ENCODE measurements at regions not wholly inside any gene's neighbourhood (a gene's known extent, or its start where the extent isn't known, plus 50 kb on each side); places are given as distances from the start of the nearest gene placed in this dataset.

DNA sequence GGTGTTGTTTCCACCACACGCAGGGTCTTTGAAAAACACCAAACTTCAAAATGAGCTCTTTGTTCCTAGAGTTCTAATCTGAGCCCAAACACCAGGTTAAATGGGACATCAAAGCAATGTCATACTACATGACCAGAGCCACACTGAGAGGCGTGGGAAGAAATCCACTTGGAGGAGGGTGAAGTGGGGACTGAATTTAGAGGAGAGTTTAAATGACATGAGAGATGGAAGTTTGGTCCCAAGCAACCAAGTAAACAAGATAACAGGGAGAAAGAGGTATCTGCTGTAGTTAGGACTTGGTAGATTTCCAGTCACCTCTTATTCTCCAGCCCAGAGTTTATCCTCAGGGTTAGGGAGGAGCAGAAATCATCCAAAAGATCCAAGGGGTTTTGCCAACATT lies 290.9 kb upstream of the FAM78B start:
- no peak overlapping the region for H3K4me3 ChIP-seq (replicated peaks; ENCODE audit: insufficient read depth, low read length)
- no peak for DNase-seq (ENCODE audit: low read depth in 1 of 2, low spot score in 1 of 2)
- H3K27ac ChIP-seq (replicated peaks): no peak overlapping the region
- TF ChIP-seq SPI1 (IDR thresholded peaks at IDR 0.05; ENCODE audit: borderline replicate concordance, low read depth): no peak
- TF ChIP-seq POLR2AphosphoS5 (IDR thresholded peaks at IDR 0.05; ENCODE audit: low read depth): no peak
- no peak for TF ChIP-seq GABPA (IDR thresholded peaks at IDR 0.05; ENCODE audit: low read depth)
- TF ChIP-seq, protein P1, sequence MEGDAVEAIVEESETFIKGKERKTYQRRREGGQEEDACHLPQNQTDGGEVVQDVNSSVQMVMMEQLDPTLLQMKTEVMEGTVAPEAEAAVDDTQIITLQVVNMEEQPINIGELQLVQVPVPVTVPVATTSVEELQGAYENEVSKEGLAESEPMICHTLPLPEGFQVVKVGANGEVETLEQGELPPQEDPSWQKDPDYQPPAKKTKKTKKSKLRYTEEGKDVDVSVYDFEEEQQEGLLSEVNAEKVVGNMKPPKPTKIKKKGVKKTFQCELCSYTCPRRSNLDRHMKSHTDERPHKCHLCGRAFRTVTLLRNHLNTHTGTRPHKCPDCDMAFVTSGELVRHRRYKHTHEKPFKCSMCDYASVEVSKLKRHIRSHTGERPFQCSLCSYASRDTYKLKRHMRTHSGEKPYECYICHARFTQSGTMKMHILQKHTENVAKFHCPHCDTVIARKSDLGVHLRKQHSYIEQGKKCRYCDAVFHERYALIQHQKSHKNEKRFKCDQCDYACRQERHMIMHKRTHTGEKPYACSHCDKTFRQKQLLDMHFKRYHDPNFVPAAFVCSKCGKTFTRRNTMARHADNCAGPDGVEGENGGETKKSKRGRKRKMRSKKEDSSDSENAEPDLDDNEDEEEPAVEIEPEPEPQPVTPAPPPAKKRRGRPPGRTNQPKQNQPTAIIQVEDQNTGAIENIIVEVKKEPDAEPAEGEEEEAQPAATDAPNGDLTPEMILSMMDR (IDR thresholded peaks at IDR 0.05; ENCODE audit: insufficient read depth, low read length): no peak
- TF ChIP-seq, protein P2, sequence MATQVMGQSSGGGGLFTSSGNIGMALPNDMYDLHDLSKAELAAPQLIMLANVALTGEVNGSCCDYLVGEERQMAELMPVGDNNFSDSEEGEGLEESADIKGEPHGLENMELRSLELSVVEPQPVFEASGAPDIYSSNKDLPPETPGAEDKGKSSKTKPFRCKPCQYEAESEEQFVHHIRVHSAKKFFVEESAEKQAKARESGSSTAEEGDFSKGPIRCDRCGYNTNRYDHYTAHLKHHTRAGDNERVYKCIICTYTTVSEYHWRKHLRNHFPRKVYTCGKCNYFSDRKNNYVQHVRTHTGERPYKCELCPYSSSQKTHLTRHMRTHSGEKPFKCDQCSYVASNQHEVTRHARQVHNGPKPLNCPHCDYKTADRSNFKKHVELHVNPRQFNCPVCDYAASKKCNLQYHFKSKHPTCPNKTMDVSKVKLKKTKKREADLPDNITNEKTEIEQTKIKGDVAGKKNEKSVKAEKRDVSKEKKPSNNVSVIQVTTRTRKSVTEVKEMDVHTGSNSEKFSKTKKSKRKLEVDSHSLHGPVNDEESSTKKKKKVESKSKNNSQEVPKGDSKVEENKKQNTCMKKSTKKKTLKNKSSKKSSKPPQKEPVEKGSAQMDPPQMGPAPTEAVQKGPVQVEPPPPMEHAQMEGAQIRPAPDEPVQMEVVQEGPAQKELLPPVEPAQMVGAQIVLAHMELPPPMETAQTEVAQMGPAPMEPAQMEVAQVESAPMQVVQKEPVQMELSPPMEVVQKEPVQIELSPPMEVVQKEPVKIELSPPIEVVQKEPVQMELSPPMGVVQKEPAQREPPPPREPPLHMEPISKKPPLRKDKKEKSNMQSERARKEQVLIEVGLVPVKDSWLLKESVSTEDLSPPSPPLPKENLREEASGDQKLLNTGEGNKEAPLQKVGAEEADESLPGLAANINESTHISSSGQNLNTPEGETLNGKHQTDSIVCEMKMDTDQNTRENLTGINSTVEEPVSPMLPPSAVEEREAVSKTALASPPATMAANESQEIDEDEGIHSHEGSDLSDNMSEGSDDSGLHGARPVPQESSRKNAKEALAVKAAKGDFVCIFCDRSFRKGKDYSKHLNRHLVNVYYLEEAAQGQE (IDR thresholded peaks at IDR 0.05; ENCODE audit: insufficient replicate concordance, low read depth): no peak
- H3K27me3 ChIP-seq (ENCODE audit: insufficient read depth, poor library complexity, severe bottlenecking): no peaks in the 10 kb centered on the region

DNA sequence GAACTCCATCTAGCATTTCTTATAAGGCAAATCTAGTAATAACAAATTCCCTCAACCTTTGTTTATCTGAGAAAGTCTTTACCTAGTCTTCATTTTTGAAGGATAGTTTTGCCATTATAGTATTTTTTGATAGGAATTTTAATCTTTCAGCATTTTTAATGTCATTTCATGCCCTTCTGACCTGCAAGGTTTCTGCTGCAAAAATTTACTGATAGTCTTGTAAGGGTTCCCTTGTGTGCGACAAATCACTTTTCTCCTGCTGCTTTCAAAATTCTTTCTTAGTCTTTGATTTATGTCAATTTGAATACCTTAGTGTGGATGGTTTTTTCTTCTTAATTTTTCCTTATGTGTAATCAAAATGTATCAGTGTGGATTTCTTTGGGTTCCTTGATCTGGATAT lies 297.5 kb upstream of the FAM78B start:
- TF ChIP-seq, protein P1 (IDR thresholded peaks at IDR 0.05; ENCODE audit: insufficient read depth, low read length): no peak
- TF ChIP-seq, protein P2 (IDR thresholded peaks at IDR 0.05; ENCODE audit: insufficient replicate concordance, low read depth): no peak
- TF ChIP-seq GABPA (IDR thresholded peaks at IDR 0.05; ENCODE audit: low read depth) (no peak), SPI1 (IDR thresholded peaks at IDR 0.05; ENCODE audit: borderline replicate concordance, low read depth) (no peak), POLR2AphosphoS5 (IDR thresholded peaks at IDR 0.05; ENCODE audit: low read depth) (no peak)
- Histone ChIP-seq H3K27ac (replicated peaks) (no peak overlapping the region), H3K27me3 (ENCODE audit: insufficient read depth, poor library complexity, severe bottlenecking) (no peaks in the 10 kb centered on the region), H3K4me3 (replicated peaks; ENCODE audit: insufficient read depth, low read length) (no peak overlapping the region)
- no peak for DNase-seq (ENCODE audit: low read depth in 1 of 2, low spot score in 1 of 2)

DNA sequence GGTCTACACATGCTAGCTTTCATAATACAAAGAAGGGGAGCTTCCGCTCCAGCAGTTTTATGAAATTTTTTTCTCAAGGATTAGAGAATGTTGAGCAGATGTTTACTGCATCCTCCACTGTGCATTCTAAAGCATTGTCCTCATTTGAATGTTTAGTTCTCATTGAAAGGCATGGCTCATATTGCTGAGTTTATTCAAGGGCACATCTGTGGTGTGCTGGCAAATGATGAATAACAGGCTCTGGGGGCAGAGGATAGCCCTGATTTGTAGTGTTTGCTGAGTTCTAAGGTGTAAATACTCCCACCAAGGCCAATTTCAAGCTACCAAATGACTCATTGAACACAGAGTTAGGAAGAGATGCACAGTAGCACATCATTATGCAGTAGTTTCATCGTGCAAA lies 303.2 kb upstream of the FAM78B start:
- Histone ChIP-seq H3K27ac (replicated peaks) (no peak overlapping the region), H3K27me3 (ENCODE audit: insufficient read depth, poor library complexity, severe bottlenecking) (no peaks in the 10 kb centered on the region), H3K4me3 (replicated peaks; ENCODE audit: insufficient read depth, low read length) (no peak overlapping the region)
- TF ChIP-seq, protein P1 (IDR thresholded peaks at IDR 0.05; ENCODE audit: insufficient read depth, low read length): no peak
- TF ChIP-seq SPI1 (IDR thresholded peaks at IDR 0.05; ENCODE audit: borderline replicate concordance, low read depth): no peak
- no peak for DNase-seq (ENCODE audit: low read depth in 1 of 2, low spot score in 1 of 2)

DNA sequence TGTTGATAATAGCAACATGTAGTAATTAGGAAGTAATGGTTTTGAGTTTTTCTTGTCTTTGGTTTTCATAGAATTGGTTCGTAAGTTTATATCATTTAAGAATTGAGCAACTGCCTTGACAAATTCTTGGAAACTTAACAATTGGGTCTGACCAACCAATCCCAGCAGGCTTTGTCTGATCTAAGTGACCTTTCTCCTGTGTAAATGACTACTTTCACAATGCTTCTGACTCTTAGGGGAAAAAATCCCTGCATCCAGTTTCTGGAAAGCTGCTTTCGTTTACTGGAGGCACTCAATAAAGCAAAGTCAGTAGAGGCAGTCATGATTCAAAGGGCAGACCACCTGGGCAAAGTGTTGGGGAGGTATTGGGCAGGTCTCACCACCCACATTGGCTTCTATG lies 303.6 kb upstream of the FAM78B start:
- DNase-seq (ENCODE audit: low read depth in 1 of 2, low spot score in 1 of 2): no peak
- Histone ChIP-seq H3K27me3 (ENCODE audit: insufficient read depth, poor library complexity, severe bottlenecking) (peaks cover 2% of the 10 kb centered on the region), H3K27ac (replicated peaks) (no peak overlapping the region), H3K4me3 (replicated peaks; ENCODE audit: insufficient read depth, low read length) (no peak overlapping the region)
- TF ChIP-seq GABPA (IDR thresholded peaks at IDR 0.05; ENCODE audit: low read depth): no peak
